CD4-positive, alpha-beta memory T cell (primary cell): ENCODE measurements at regions not wholly inside any gene's neighbourhood (a gene's known extent, or its start where the extent isn't known, plus 50 kb on each side); places are given as distances from the start of the nearest gene placed in this dataset.

Experiments
- CTCF ChIA-PET: fragments of 350-600 bp; sonication (Branson Sonifier 250); formaldehyde crosslinking; loops from one replicate; lab custom pipeline; 2021; ENCODE audit warnings: inconsistent platforms; ENCODE audit not compliant: partially characterized antibody; lab: Charles Lee
- POLR2A ChIA-PET: fragments of 350-600 bp; sonication (Branson Sonifier 250); formaldehyde crosslinking; loops from one replicate; lab custom pipeline; 2021; ENCODE audit not compliant: partially characterized antibody; lab: Charles Lee
- DNase-seq, 5 donors: peaks; one replicate each; pipeline versions ENCODE4 v3.0.0 to v3.0.0-alpha.2; 2020 to 2022; ENCODE audit warnings: mixed read lengths in 1 of 5
- H3K27ac ChIP-seq: one replicate; pipeline ENCODE4 v1.7.0; 2013; ENCODE audit warnings: low read depth, low read length
- H3K27me3 ChIP-seq: 2 replicates; pipeline ENCODE4 v1.7.0; 2013; ENCODE audit warnings: mild to moderate bottlenecking, low read length, moderate library complexity; ENCODE audit not compliant: insufficient read depth
- H3K36me3 ChIP-seq: 2 replicates; pipeline ENCODE4 v1.7.0; 2013; ENCODE audit warnings: mild to moderate bottlenecking, low read length, moderate library complexity; ENCODE audit not compliant: insufficient read depth
- H3K4me1 ChIP-seq: 2 replicates; pipeline ENCODE4 v1.7.0; 2013; ENCODE audit warnings: mild to moderate bottlenecking, low read length, moderate library complexity; ENCODE audit not compliant: insufficient read depth
- H3K4me3 ChIP-seq, 2 donors: one replicate each; pipeline ENCODE4 v1.7.0; 2013; ENCODE audit warnings: low read length in 2 of 2, mild to moderate bottlenecking in 1 of 2
- H3K9me3 ChIP-seq, 2 donors: one replicate each; pipeline ENCODE4 v1.7.0; 2013; ENCODE audit warnings: low read length in 2 of 2, control low read depth in 1 of 2; ENCODE audit not compliant: control insufficient read depth in 1 of 2
- H3K27ac Mint-ChIP-seq, 7 donors: one replicate each; pipeline ENCODE4 v1.8.0; 2020 to 2021; ENCODE audit warnings: mixed read lengths in 7 of 7, mild to moderate bottlenecking in 6 of 7, inconsistent platforms in 3 of 7, moderate library complexity in 3 of 7
- H3K27me3 Mint-ChIP-seq, 2 donors: one replicate each; pipeline ENCODE4 v1.8.0; 2020 to 2021; ENCODE audit warnings: mixed read lengths in 2 of 2
- H3K36me3 Mint-ChIP-seq, 2 donors: one replicate each; pipeline ENCODE4 v1.8.0; 2020 to 2021; ENCODE audit warnings: mixed read lengths in 2 of 2, inconsistent platforms in 1 of 2, mild to moderate bottlenecking in 1 of 2
- H3K4me1 Mint-ChIP-seq, 4 donors: one replicate each; pipeline ENCODE4 v1.8.0; 2020 to 2021; ENCODE audit warnings: mixed read lengths in 4 of 4, mild to moderate bottlenecking in 1 of 4
- H3K4me3 Mint-ChIP-seq, 8 donors: one replicate each; pipeline ENCODE4 v1.8.0; 2020 to 2021; ENCODE audit warnings: mixed read lengths in 8 of 8, mild to moderate bottlenecking in 7 of 8, moderate library complexity in 6 of 8, inconsistent platforms in 3 of 8
- H3K9me3 Mint-ChIP-seq, 8 donors: one replicate each; pipeline ENCODE4 v1.8.0; 2020 to 2021; ENCODE audit warnings: mixed read lengths in 8 of 8, mild to moderate bottlenecking in 5 of 8, inconsistent platforms in 3 of 8, moderate library complexity in 1 of 8
- intact Hi-C: fragments of 100-400 bp; cut with micrococcal nuclease; formaldehyde crosslinking; loops from one replicate; pipeline ENCODE4 v1.15.1; 2023

DNA sequence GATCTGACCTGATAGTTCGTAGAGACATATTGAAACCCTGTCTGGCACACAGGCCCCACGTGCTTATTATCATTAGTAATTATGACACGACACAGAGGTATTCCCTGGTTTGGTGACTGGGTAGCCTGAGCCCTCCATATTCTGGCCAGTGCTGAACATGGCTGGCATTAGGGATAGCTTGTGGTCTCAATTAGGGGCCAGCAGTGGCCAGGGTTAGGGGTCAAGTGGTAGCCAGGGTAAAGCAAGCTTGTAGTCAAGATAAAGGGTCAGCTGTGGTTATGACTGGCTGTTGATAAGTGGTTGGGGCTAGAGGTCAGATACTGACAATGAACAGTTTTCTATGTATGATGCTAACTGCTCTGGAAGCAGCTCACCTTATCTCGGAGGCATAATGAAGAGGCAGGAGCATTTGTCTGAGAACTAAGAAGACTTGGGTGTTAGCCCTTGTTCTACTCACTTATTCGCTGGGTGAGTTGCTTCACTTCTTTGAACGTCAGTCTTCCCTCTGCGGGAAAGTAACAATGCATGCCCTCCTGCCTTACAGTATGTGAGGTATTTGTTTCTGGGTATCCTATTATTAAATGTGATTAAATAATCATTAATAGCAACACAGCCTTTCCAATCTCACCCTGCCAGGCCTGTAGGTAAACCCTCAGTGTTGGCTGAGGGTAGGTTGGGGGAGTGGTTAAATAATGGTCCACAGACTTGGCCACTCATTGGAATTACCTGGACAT, 66.7 kb downstream of the VEGFA start:
- peaks cover 3% of the 10 kb centered on the region for H3K27me3 ChIP-seq
- Mint-ChIP-seq H3K4me3 (peak overlapping the region in 1 of 8 donors; percentile 35), H3K4me1 (no peaks in the 10 kb centered on the region), H3K27ac (no peak overlapping the region), H3K36me3 (no peaks in the 10 kb centered on the region), H3K27me3 (no peaks in the 10 kb centered on the region), H3K9me3 (no peaks in the 10 kb centered on the region)
- intact Hi-C loops = no loop called here
- ChIA-PET POLR2A (no interaction called here), CTCF (no interaction called here)
- H3K4me3 ChIP-seq = no peak overlapping the region
- no peaks in the 10 kb centered on the region for H3K9me3 ChIP-seq
- no peaks in the 10 kb centered on the region for H3K36me3 ChIP-seq
- no peaks in the 10 kb centered on the region for H3K4me1 ChIP-seq
- DNase-seq = no peak
- no peak overlapping the region for H3K27ac ChIP-seq
